ENCODE measurements at regions not wholly inside any gene's neighbourhood (a gene's known extent, or its start where the extent isn't known, plus 50 kb on each side); places are given as distances from the start of the nearest gene placed in this dataset.
"Not testable (repeated sequence)": the region's sequence is repeated elsewhere in the genome, so short reads cannot be mapped to it uniquely, and the experiment has no call there.

- not testable (repeated sequence) for DNase-seq (ENCODE audit: insufficient read length, low spot score); FAIRE-seq
Observed at GRCh38 chr12:76292891-76293290, 55.3 kb downstream of the BBS10 start.

DNA sequence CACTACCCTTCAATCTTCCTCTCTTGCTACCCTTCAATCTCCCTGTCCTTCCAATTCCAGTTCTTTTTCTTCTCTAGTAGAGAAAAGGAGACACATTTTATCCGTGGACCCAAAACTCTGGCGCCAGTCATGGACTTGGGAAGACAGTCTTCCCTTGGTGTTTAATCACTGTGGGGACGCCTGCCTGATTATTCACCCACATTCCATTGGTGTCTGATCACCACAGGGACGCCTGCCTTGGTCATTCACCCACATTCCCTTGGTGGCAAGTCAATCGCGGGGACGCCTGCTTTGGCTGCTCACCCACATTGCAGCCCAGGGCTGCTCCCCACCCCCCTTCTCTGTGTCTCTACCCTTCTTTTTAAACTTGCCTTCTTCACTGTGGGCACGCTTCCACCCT, 55.9 kb downstream of the BBS10 start:
- not testable (repeated sequence) for DNase-seq (ENCODE audit: insufficient read length, low spot score); FAIRE-seq

DNA sequence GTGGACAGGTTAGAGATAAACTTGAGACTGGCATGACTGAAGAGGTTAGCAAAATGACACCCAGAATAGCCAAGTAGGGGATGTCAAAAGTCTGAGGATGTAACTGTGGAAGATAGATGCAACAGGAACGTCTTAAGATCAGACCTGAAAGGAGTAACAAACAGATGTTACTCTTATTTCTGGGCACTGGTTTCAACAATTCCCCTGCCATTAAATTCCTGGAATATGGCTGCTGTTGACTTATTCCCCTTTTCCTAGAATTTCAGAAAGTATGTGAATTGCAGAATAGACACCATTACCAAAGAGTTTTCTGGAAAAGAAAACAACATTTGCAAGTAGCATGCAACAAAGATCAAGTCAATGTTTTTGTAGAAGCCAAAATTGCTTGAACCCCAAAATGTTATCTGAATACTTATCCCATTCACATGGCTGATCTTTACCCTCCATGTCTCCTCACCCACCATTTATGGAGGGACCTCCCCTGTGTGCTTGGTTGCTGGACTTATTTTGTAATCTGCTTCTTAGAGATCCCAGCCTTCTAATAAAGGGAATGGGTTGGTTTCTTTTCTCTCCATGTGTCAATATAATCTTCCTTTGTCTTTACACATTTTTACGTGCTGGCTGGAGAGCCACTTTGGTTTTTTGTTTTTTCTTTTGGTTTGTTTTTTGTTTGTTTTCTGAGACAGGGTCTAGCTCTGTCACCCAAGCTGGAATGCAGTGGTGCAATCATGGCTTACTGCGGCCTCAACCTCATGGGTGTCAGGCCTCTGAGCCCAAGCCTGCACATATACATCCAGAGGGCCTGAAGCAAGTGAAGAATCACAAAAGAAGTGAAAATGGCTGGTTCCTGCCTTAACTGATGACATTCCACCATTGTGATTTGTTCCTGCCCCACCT, 57.0 kb downstream of the BBS10 start:
- DNase-seq (ENCODE audit: insufficient read length, low spot score) = no peak
- no peak for FAIRE-seq

DNA sequence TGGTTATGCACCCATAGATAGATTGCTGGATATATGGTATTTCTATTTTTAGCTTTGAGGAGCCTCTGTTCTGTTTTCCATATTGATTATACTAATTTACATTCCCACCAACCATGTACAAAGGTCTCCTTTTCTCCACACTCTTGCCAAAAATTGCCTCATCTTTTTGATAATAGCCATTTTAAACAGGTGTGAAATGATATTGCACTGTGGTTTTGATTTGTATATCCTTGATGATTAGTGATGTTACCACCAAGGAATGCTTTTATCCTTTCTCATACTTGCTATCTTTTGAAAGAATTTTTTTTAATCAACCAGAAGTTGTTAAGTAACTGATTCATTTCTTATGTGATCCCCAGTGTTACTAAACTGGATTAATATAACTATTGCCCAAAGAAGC, 60.0 kb downstream of the BBS10 start:
- DNase-seq (ENCODE audit: insufficient read length, low spot score) = no peak
- FAIRE-seq = no peak

DNA sequence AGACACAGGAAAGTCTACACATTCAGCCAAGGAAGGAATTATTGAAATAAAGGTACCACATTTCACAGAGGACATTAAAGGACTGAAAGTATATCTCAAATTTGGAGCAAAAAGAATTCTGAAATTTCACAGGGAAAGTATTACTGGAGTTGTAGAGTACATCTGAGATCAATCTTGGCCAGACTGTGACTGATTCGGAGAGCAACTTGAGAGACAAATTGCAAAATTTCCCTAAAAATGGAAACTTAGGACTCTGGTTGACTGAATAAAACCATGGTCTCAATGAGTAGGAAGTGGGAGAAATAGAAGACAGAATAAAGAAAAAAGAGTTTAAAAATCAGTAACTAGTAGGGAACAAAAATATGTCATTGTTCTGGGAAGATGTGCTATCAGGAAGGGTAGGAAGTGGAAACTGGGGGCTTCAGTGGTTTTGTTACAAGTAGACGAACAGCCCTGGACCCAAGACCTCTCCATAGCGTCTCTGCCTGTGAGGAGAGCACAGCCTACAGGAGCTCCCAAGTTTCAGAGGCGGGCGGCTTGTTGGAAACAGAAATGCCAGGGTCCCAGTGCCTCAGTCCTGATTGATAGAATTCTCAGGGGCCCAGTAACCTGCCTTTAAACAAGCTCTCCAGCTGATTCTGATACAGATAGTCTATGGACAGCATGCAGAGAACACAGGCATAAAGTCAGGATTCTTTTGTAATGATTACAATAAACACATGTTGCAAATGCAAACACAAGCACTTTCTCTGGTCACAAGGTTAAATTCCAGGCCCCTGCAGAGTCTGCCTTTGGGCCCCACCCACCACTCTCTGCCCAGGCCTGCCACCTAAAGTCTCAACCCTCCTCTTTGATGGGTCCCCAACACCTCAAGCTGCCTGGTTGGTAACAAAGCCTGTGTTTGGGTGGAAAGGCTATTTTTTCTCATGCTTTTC, 63.1 kb downstream of the BBS10 start:
- no peak for FAIRE-seq
- DNase-seq (ENCODE audit: insufficient read length, low spot score) = no peak

- no peak for DNase-seq (ENCODE audit: insufficient read length, low spot score)
- FAIRE-seq = no peak
Observed at GRCh38 chr12:76282744-76283143, 65.5 kb downstream of the BBS10 start.

DNA sequence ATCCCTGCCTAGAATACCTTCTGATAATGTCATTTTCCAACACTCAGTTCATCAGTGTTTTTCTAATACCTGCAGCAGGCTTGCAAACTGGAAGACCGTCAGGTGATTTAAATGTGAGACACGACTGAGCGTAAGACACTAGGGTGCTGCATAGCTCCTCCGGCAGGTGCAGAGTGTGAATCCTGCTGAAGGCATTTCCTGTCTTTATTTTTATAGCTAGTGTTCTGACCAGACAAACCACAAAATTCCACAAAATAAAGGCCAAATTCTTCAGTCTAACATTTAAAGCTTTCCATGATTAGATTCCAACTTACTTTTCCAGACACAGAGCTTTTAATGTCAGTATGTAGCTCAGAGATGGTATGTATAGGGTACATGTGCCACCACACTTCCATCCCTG, 70.7 kb downstream of the BBS10 start:
- FAIRE-seq (no peak), DNase-seq (ENCODE audit: insufficient read length, low spot score) (no peak)

DNA sequence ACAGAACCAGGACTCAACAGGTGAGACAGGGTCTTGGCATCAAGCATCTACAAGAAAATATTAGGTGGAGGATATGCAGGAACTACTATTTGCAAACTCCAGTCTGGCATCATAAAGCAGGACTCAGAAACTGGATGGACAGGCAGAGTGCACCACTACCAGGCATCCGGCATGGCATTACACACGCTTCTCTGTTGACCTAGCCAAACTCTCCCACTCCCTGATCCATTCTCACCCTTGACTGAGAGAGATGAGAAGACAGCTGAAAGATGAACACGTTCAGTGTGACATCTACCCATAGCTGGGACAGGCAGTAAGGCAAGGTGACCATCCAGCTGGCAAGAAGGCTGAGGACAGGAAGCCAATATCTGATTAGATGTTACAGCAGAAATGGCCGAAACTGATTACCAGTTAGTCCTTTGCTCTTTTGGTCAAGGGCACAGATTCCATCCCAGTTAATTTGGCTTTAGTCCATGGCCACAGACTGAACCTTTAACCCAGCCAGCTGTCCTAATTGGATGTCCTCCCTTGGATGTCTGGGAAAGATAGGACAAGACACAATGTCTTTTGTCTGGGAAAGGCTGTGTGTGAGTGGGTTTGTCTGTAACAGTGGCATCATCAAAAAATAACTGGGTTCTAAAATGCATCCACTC, 71.6 kb downstream of the BBS10 start:
- no peak for FAIRE-seq

DNA sequence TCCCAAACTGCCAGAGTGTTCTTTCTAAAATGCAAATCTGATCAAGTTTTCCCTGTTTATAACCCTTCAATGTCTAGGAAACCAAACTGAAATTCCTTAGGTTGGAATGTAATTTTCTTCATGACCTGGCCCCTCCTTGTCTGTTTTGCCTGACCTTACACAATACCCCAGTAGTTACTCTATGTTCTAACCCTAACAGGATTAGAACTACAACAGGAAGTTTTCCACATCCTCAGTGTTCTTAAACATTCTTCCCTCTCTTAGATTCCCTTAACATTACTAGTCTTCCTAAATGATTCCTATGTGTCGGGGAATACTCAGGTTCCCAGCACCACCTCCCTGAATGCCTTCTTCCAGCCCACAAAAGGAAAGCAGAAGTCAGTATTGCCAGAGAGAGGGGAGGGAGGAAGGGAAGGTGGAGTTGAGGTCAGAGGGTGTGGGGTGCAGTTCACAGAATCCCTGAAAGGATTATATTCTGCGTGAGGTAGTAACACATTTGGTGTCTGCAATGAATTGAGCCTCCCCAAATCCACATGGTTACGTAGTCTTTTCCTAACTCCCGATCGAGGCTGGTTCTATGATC, 72.6 kb downstream of the BBS10 start:
- no peak for DNase-seq (ENCODE audit: insufficient read length, low spot score)
- no peak for FAIRE-seq

More for the DNA sequence above, 71.6 kb downstream of the BBS10 start:
- no peak for DNase-seq (ENCODE audit: insufficient read length, low spot score)

GRCh38 chr12:76274420-76275083, 73.7 kb downstream of the BBS10 start:
- DNase-seq (ENCODE audit: insufficient read length, low spot score) = no peak
- no peak for FAIRE-seq

DNA sequence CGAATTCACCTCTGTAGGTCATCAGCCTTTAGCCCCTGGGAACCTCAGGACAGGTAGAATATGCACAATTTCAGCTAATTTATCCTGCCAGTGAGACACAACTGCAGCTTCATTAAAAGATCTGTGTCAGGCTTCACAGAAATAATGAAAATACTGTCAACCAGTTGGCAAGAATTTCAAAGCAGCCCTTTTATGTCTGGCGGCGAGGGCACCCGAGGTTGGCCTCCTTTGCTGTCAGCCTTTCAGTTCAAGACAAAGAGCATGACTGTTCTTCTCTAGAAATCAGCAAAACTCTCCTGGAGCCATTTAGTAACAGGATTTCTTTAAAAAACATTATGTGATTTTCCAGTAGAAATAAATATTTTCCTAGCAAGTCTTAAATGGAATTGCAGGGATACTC, 75.9 kb downstream of the BBS10 start:
- no peak for FAIRE-seq
- no peak for DNase-seq (ENCODE audit: insufficient read length, low spot score)

DNA sequence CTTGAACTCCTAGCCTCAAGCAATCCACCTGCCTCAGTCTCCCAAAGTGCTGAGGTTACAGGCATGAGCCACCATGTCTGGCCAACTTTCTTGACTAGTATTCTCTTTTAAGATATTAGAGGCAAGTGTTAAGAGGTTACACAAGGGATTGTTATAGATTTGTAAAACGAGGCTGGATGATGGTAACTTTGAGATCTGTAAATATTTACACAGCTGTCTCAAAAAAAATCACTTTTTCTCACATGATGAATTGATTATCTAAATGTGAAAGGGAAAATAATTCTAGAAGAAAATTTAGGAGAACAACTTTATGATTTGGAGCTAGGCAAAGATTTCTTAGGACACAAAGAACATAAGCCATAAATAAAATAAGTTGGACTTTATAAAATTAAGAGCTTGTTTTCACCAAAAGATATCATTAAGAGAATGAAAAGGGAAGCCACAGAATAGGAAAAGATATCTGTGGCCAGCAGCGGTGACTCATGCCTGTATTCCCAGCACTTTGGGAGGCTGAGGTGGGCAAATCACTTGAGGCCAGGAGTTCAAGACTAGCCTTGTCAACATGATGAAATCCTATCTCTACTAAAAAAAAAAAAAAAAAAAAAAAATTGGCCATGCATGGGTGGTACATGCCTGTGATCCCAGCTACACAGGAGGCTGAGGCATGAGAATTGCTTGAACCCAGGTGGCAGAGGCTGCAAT, 77.4 kb downstream of the BBS10 start:
- DNase-seq (ENCODE audit: insufficient read length, low spot score) = no peak
- no peak for FAIRE-seq

- DNase-seq (ENCODE audit: insufficient read length, low spot score) (no peak), FAIRE-seq (no peak)
Observed at GRCh38 chr12:76268267-76268666, 79.9 kb downstream of the BBS10 start.

- FAIRE-seq (peak; percentile 74), DNase-seq (ENCODE audit: insufficient read length, low spot score) (peak; percentile 60)
Observed at GRCh38 chr12:76266797-76267196, 81.4 kb downstream of the BBS10 start.

DNA sequence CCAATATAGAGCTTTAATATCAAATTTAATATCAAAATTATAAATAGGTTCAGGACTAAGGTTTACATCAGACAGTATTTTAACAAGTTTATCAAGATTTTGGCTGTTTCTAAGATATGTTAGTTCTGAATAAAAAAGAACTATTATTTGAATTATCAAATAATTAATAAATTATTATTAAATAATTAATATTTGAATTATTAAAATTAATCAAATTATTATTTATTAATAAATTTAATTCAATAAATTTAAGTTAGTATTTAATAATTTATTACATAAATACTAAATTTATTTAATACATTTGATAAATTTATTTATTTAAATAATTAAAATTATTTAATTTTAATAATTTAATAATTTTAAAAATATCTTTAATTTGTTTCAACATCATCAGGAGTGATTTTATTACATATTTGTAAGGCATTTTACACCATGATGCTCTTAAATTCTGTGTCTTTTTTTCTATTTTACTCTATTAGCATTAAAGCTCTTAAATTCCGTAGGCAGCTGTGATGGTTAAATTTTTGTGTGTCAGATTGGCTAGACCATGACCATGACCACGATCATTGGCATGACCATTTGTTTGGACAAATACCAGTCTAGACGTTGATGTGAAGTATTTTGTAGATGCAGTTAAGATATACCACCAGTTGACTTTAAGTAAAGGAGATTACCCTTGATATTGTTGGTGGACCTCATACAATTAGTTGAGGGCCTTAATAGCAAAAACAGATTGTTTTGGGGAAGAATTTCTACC, 82.6 kb downstream of the BBS10 start:
- no peak for FAIRE-seq
- DNase-seq (ENCODE audit: insufficient read length, low spot score) = no peak

- no peak for DNase-seq (ENCODE audit: insufficient read length, low spot score)
- FAIRE-seq = no peak
Observed at GRCh38 chr12:76264611-76265012, 83.6 kb downstream of the BBS10 start.

- DNase-seq (ENCODE audit: insufficient read length, low spot score) (no peak), FAIRE-seq (no peak)
Observed at GRCh38 chr12:76263696-76264095, 84.5 kb downstream of the BBS10 start.

- FAIRE-seq = no peak
- DNase-seq (ENCODE audit: insufficient read length, low spot score) = no peak
Observed at GRCh38 chr12:76260390-76260748, 87.8 kb downstream of the BBS10 start.
